ENCODE measurements at regions not wholly inside any gene's neighbourhood (a gene's known extent, or its start where the extent isn't known, plus 50 kb on each side); places are given as distances from the start of the nearest gene placed in this dataset.

GRCh38 chr6:97654674-97655073 is 371.7 kb upstream of the MMS22L start:
- POLR2A ChIA-PET = no interaction called here
- Mint-ChIP-seq H3K36me3 (no peaks in the 10 kb centered on the region), H3K4me1 (no peaks in the 10 kb centered on the region), H3K27ac (no peak overlapping the region), H3K27me3 (no peaks in the 10 kb centered on the region), H3K4me3 (no peak overlapping the region), H3K9me3 (peaks cover 2% of the 10 kb centered on the region)
- DNase-seq = no peak
- no peak for ATAC-seq (ENCODE audit: low read depth)

GRCh38 chr6:97656236-97656635 is 373.2 kb upstream of the MMS22L start:
- H3K27me3 Mint-ChIP-seq = no peaks in the 10 kb centered on the region
- H3K4me3 Mint-ChIP-seq = no peak overlapping the region
- no peaks in the 10 kb centered on the region for H3K4me1 Mint-ChIP-seq
- DNase-seq = no peak
- H3K36me3 Mint-ChIP-seq = no peaks in the 10 kb centered on the region
- H3K9me3 Mint-ChIP-seq = peaks cover 2% of the 10 kb centered on the region
- H3K27ac Mint-ChIP-seq = no peak overlapping the region
- POLR2A ChIA-PET = no interaction called here
- ATAC-seq (ENCODE audit: low read depth) = no peak

GRCh38 chr6:97656706-97657350 is 373.8 kb upstream of the MMS22L start:
- Mint-ChIP-seq H3K27ac (no peak overlapping the region), H3K4me1 (no peaks in the 10 kb centered on the region), H3K4me3 (no peak overlapping the region), H3K9me3 (peaks cover 2% of the 10 kb centered on the region), H3K27me3 (no peaks in the 10 kb centered on the region), H3K36me3 (no peaks in the 10 kb centered on the region)
- no peak for ATAC-seq (ENCODE audit: low read depth)
- no peak for DNase-seq
- POLR2A ChIA-PET = no interaction called here

- POLR2A ChIA-PET = no interaction called here
- H3K4me3 Mint-ChIP-seq = no peak overlapping the region
- DNase-seq = no peak
- H3K27ac Mint-ChIP-seq = no peak overlapping the region
- H3K9me3 Mint-ChIP-seq = peaks cover 2% of the 10 kb centered on the region
- no peaks in the 10 kb centered on the region for H3K4me1 Mint-ChIP-seq
- no peak for ATAC-seq (ENCODE audit: low read depth)
- no peaks in the 10 kb centered on the region for H3K36me3 Mint-ChIP-seq
- H3K27me3 Mint-ChIP-seq = no peaks in the 10 kb centered on the region
Observed at GRCh38 chr6:97658090-97658489, 375.1 kb upstream of the MMS22L start.

GRCh38 chr6:97663252-97663651 is 380.2 kb upstream of the MMS22L start:
- H3K27ac Mint-ChIP-seq = no peak overlapping the region

GRCh38 chr6:97665446-97665845 is 382.4 kb upstream of the MMS22L start:
- DNase-seq = no peak
- no peaks in the 10 kb centered on the region for H3K36me3 Mint-ChIP-seq
- no peak overlapping the region for H3K27ac Mint-ChIP-seq
- no peaks in the 10 kb centered on the region for H3K9me3 Mint-ChIP-seq
- POLR2A ChIA-PET = no interaction called here
- no peak for ATAC-seq (ENCODE audit: low read depth)
- H3K27me3 Mint-ChIP-seq = no peaks in the 10 kb centered on the region
- H3K4me1 Mint-ChIP-seq = no peaks in the 10 kb centered on the region
- no peak overlapping the region for H3K4me3 Mint-ChIP-seq

More at GRCh38 chr6:97663252-97663651, 380.2 kb upstream of the MMS22L start:
- DNase-seq = no peak
- POLR2A ChIA-PET = no interaction called here
- Mint-ChIP-seq H3K27me3 (no peaks in the 10 kb centered on the region), H3K9me3 (no peaks in the 10 kb centered on the region), H3K36me3 (no peaks in the 10 kb centered on the region), H3K4me3 (no peak overlapping the region), H3K4me1 (no peaks in the 10 kb centered on the region)
- ATAC-seq (ENCODE audit: low read depth) = no peak

GRCh38 chr6:97666889-97667288 is 383.9 kb upstream of the MMS22L start:
- POLR2A ChIA-PET = no interaction called here
- H3K27me3 Mint-ChIP-seq = no peaks in the 10 kb centered on the region
- no peak overlapping the region for H3K27ac Mint-ChIP-seq
- no peak overlapping the region for H3K4me3 Mint-ChIP-seq
- no peaks in the 10 kb centered on the region for H3K36me3 Mint-ChIP-seq
- no peaks in the 10 kb centered on the region for H3K4me1 Mint-ChIP-seq
- no peaks in the 10 kb centered on the region for H3K9me3 Mint-ChIP-seq
- ATAC-seq (ENCODE audit: low read depth) (no peak), DNase-seq (no peak)

GRCh38 chr6:97668716-97669115 is 385.7 kb upstream of the MMS22L start:
- ATAC-seq (ENCODE audit: low read depth) (no peak), DNase-seq (no peak)
- Mint-ChIP-seq H3K27ac (no peak overlapping the region), H3K4me1 (no peaks in the 10 kb centered on the region), H3K4me3 (no peak overlapping the region), H3K27me3 (no peaks in the 10 kb centered on the region), H3K9me3 (no peaks in the 10 kb centered on the region), H3K36me3 (no peaks in the 10 kb centered on the region)
- POLR2A ChIA-PET = no interaction called here

GRCh38 chr6:97669191-97670031 is 386.4 kb upstream of the MMS22L start:
- no peaks in the 10 kb centered on the region for H3K36me3 Mint-ChIP-seq
- no peak overlapping the region for H3K27ac Mint-ChIP-seq
- ATAC-seq (ENCODE audit: low read depth) = no peak
- H3K4me1 Mint-ChIP-seq = no peaks in the 10 kb centered on the region
- H3K4me3 Mint-ChIP-seq = no peak overlapping the region
- no peak for DNase-seq
- POLR2A ChIA-PET = no interaction called here
- no peaks in the 10 kb centered on the region for H3K9me3 Mint-ChIP-seq
- H3K27me3 Mint-ChIP-seq = no peaks in the 10 kb centered on the region

GRCh38 chr6:97674802-97675201 is 391.8 kb upstream of the MMS22L start:
- no peaks in the 10 kb centered on the region for H3K9me3 Mint-ChIP-seq
- no peaks in the 10 kb centered on the region for H3K4me1 Mint-ChIP-seq
- ATAC-seq (ENCODE audit: low read depth) = no peak
- no peaks in the 10 kb centered on the region for H3K27me3 Mint-ChIP-seq
- H3K27ac Mint-ChIP-seq = no peak overlapping the region
- no peak overlapping the region for H3K4me3 Mint-ChIP-seq
- no peak for DNase-seq
- H3K36me3 Mint-ChIP-seq = no peaks in the 10 kb centered on the region
- POLR2A ChIA-PET = no interaction called here

- no peak for DNase-seq
- no peak overlapping the region for H3K4me3 Mint-ChIP-seq
- no peaks in the 10 kb centered on the region for H3K9me3 Mint-ChIP-seq
- H3K27me3 Mint-ChIP-seq = no peaks in the 10 kb centered on the region
- H3K36me3 Mint-ChIP-seq = no peaks in the 10 kb centered on the region
- H3K4me1 Mint-ChIP-seq = no peaks in the 10 kb centered on the region
- ATAC-seq (ENCODE audit: low read depth) = no peak
- POLR2A ChIA-PET = no interaction called here
- no peak overlapping the region for H3K27ac Mint-ChIP-seq
Observed at GRCh38 chr6:97677626-97678025, 394.6 kb upstream of the MMS22L start.

- Mint-ChIP-seq H3K4me1 (no peaks in the 10 kb centered on the region), H3K9me3 (no peaks in the 10 kb centered on the region), H3K27ac (no peak overlapping the region), H3K36me3 (no peaks in the 10 kb centered on the region), H3K27me3 (no peaks in the 10 kb centered on the region), H3K4me3 (no peak overlapping the region)
- POLR2A ChIA-PET = no interaction called here
- ATAC-seq (ENCODE audit: low read depth) (no peak), DNase-seq (no peak)
Observed at GRCh38 chr6:97687916-97688315, 404.9 kb upstream of the MMS22L start.

GRCh38 chr6:97689078-97689754 is 406.2 kb upstream of the MMS22L start:
- H3K4me1 Mint-ChIP-seq = no peaks in the 10 kb centered on the region
- DNase-seq = no peak
- no peak for ATAC-seq (ENCODE audit: low read depth)

GRCh38 chr6:97697456-97697855 is 414.4 kb upstream of the MMS22L start:
- Mint-ChIP-seq H3K36me3 (no peaks in the 10 kb centered on the region), H3K4me3 (no peak overlapping the region), H3K27ac (no peak overlapping the region), H3K27me3 (no peaks in the 10 kb centered on the region), H3K9me3 (no peaks in the 10 kb centered on the region), H3K4me1 (no peaks in the 10 kb centered on the region)
- ATAC-seq (ENCODE audit: low read depth) (no peak), DNase-seq (no peak)
- POLR2A ChIA-PET = no interaction called here

More at GRCh38 chr6:97689078-97689754, 406.2 kb upstream of the MMS22L start:
- no peak overlapping the region for H3K27ac Mint-ChIP-seq
- POLR2A ChIA-PET = no interaction called here
- H3K27me3 Mint-ChIP-seq = no peaks in the 10 kb centered on the region
- H3K9me3 Mint-ChIP-seq = no peaks in the 10 kb centered on the region
- H3K36me3 Mint-ChIP-seq = no peaks in the 10 kb centered on the region
- no peak overlapping the region for H3K4me3 Mint-ChIP-seq
